WERI-Rb-1 (cell line): ENCODE measurements at regions not wholly inside any gene's neighbourhood (a gene's known extent, or its start where the extent isn't known, plus 50 kb on each side); places are given as distances from the start of the nearest gene placed in this dataset.

Experiments
- DNase-seq: peaks from one replicate; pipeline ENCODE4 v3.0.0-alpha.2; 2020
- H3K27ac ChIP-seq: fragments of 250-450 bp; sonication (Bioruptor Pico); 2 replicates; pipeline ENCODE4 v1.5.1; 2020; ENCODE audit warnings: mild to moderate bottlenecking, moderate library complexity
- H3K27me3 ChIP-seq: fragments of 250-450 bp; sonication (Bioruptor Pico); 2 replicates; pipeline ENCODE4 v1.5.1; 2021; ENCODE audit warnings: mild to moderate bottlenecking, low read depth, moderate library complexity; ENCODE audit not compliant: insufficient read depth, severe bottlenecking
- H3K36me3 ChIP-seq: fragments of 250-450 bp; sonication (Bioruptor Pico); 2 replicates; pipeline ENCODE4 v1.5.1; 2020; ENCODE audit warnings: mild to moderate bottlenecking, moderate library complexity
- H3K4me3 ChIP-seq: 2 replicates; pipeline ENCODE4 v1.5.1; 2011; ENCODE audit warnings: low read depth, mild to moderate bottlenecking, control low read depth, low read length
- H3K9me3 ChIP-seq: fragments of 250-450 bp; sonication (Bioruptor Pico); 2 replicates; pipeline ENCODE4 v1.5.1; 2021; ENCODE audit warnings: mild to moderate bottlenecking, moderate library complexity; ENCODE audit not compliant: severe bottlenecking
- CTCF ChIP-seq: IDR thresholded peaks from 2 replicates; pipeline ENCODE4 v1.5.1; 2011; ENCODE audit warnings: low read depth, mild to moderate bottlenecking, control low read depth, inconsistent platforms, low read length

DNA sequence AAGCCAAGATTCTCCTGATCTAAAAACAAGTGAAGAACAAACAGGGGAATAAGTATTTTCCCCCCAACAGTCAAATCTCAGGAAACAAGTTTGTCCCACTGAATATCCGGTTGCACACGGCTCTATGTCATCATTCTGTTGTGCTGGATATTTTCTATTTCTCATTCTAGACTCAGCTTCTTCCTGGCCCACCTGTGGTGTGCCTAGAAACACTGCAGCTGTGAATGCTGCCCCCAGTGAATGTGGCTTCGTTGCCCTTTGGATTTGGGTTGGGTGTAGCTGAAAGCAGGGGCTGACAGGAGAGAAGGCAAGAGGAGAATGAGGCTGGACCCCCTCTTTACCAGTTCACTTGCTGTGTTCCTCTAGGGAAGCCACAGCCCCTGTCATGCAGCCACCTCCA lies 181.2 kb upstream of the PROK2 start:
- no peaks in the 10 kb centered on the region for H3K36me3 ChIP-seq
- no peaks in the 10 kb centered on the region for H3K27me3 ChIP-seq
- DNase-seq = no peak
- no peak overlapping the region for H3K27ac ChIP-seq
- TF ChIP-seq CTCF = no peak
- H3K9me3 ChIP-seq = no peaks in the 10 kb centered on the region
- no peak overlapping the region for H3K4me3 ChIP-seq

GRCh38 chr3:71964170-71964569 lies 179.2 kb upstream of the PROK2 start:
- no peak overlapping the region for H3K27ac ChIP-seq
- no peaks in the 10 kb centered on the region for H3K36me3 ChIP-seq
- DNase-seq = no peak
- TF ChIP-seq CTCF = no peak
- no peak overlapping the region for H3K4me3 ChIP-seq
- no peaks in the 10 kb centered on the region for H3K27me3 ChIP-seq
- no peaks in the 10 kb centered on the region for H3K9me3 ChIP-seq

GRCh38 chr3:71962561-71963240 lies 177.8 kb upstream of the PROK2 start:
- TF ChIP-seq CTCF = no peak
- no peaks in the 10 kb centered on the region for H3K9me3 ChIP-seq

DNA sequence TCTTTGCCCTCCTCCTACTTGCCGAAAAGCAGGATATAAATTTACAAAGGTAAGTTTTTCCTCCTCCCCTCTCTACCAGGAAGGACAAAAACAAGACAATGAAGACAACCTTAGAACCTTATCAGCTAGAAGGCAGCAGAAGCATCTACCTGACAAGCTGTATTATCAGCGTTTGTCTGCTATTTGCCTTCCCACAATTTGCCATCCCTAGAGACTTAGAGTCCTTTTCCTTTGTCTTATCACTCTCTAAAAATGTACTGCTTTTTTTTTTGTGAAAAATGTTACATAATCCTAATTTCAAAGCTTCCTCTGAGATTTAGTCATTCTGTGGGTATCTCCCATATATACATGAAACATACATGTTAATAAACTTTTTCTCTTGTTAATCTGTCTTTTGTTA lies 176.9 kb upstream of the PROK2 start:
- Histone ChIP-seq H3K4me3 (no peak overlapping the region), H3K27ac (no peak overlapping the region), H3K36me3 (no peaks in the 10 kb centered on the region), H3K27me3 (no peaks in the 10 kb centered on the region), H3K9me3 (no peaks in the 10 kb centered on the region)
- TF ChIP-seq CTCF = no peak
- DNase-seq = no peak

More at GRCh38 chr3:71962561-71963240, 177.8 kb upstream of the PROK2 start:
- DNase-seq = no peak
- Histone ChIP-seq H3K36me3 (no peaks in the 10 kb centered on the region), H3K27ac (no peak overlapping the region), H3K4me3 (no peak overlapping the region), H3K27me3 (no peaks in the 10 kb centered on the region)

- Histone ChIP-seq H3K27me3 (no peaks in the 10 kb centered on the region), H3K4me3 (no peak overlapping the region), H3K9me3 (no peaks in the 10 kb centered on the region), H3K27ac (no peak overlapping the region), H3K36me3 (no peaks in the 10 kb centered on the region)
- no peak for TF ChIP-seq CTCF
- DNase-seq = no peak
Observed at GRCh38 chr3:71961378-71961777, 176.4 kb upstream of the PROK2 start.

GRCh38 chr3:71958533-71958932 lies 173.6 kb upstream of the PROK2 start:
- Histone ChIP-seq H3K27me3 (no peaks in the 10 kb centered on the region), H3K27ac (no peak overlapping the region), H3K4me3 (no peak overlapping the region), H3K36me3 (no peaks in the 10 kb centered on the region), H3K9me3 (no peaks in the 10 kb centered on the region)
- DNase-seq = no peak
- TF ChIP-seq CTCF = no peak
